NCI-H146 (cell line): ENCODE measurements at regions not wholly inside any gene's neighbourhood (a gene's known extent, or its start where the extent isn't known, plus 50 kb on each side); places are given as distances from the start of the nearest gene placed in this dataset.
"Not testable (repeated sequence)": the region's sequence is repeated elsewhere in the genome, so short reads cannot be mapped to it uniquely, and the experiment has no call there.

ENCODE experiments used
- DNase-seq: peaks from one replicate; lab custom pipeline; 2025; lab: John Stamatoyannopoulos, UW

DNA sequence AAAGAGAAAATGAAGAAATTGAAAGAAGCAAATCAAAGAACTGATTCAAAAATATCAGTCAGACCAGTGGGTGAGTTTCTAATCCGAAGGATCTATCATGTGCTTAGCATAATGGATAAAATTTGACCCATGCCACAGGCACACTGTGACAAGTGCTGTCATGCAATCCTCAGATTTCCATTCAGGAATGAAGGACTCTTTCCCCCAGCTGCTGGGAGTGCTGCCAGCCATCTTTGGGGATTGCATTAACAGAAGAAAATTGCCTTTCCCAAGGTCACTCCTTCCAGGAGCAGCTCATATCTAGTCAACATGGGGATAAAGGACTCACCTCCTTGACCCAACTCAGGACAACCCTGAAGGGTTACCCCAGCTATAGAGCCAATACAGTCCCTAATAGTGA, 316.7 kb upstream of the TBX18 start:
- no peak for DNase-seq

DNA sequence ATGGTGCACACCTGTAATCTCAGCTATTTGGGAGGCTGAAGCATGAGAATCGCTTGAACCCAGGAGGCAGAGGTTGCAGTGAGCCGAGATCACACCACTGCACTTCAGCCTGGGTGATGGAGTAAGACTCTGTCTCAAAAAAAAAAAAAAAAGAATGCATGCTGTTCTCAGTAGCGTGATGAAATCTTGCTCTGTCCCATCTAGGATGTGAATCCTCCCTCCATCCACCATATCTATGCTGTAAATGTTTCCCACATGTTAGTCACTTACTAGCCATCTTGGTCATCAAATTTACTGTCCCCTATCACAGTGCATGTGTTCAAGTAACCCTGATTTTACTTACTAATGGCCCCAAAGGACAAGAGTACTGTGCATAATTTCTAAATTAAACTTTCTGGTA, 315.4 kb upstream of the TBX18 start:
- DNase-seq: no peak

DNA sequence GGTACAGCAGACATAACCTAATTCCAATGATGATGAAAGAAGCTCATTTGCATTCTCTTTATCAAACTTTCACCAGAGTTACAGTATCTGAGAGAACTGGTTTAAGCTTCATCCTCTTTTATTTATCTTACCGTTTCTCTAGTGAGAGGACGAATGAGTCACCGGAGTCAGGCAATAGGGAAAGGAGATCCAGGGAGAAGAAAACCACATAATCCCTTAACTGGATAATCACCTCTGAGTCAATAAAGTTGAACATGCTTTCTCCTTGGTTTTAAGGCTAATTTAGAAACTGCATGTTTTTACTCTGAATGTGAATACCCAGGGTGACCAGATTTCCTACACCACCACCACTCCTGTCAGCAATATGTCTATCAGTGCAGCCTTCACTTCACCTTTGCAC, 313.7 kb upstream of the TBX18 start:
- DNase-seq: no peak

DNA sequence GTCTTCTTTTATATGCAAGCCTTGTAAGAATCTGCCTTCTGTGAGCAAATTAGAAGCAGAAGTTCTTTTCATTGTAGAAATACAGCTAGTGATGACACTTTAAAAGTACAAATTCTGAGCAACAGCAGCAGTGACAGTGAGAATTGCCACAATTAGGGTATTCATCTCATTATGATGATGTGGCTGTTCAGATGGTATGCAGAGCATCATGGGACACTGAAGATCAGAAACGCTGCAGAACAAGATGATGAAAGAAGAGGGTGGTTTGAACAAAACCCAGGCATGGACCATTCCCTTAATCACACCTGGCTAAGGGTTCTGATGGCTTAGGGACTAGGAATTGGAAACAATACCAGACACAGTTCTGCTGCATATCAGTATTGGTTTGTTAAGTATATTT, 312.7 kb upstream of the TBX18 start:
- no peak for DNase-seq

DNA sequence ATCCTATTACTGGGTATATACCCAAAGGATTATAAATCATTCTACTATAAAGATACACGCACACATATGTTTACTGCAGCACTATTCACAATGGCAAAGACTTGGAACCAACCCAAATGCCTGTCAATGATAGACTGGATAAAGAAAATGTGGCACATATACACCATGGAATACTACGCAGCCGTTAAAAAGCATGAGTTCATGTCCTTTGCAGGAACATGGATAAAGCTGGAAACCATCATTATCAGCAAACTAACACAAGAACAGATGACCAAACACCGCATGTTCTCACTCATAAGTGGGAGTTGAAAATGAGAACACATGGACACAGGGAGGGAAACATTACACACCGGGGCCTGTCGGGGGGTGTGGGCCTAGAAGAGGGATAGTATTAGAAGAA, 307.4 kb upstream of the TBX18 start:
- not testable (repeated sequence) for DNase-seq

DNA sequence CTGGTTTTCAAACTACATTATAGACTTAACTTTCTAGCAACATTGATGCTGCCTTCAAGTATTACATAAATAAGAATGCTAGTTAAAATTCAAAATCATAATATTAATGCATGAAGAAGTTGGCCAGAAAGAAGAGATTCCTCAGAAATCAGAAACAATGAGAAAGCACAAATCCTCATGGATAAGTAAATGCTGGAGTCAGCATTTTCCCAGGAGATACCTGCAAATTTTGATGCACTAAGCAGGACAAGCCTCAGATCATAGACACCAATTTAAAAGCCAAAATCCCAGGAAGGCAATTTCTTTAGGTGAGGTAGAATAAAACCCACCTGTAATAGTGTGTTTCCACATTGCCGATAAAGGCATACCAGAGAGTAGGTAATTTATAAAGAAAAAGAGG, 305.2 kb upstream of the TBX18 start:
- DNase-seq: no peak

DNA sequence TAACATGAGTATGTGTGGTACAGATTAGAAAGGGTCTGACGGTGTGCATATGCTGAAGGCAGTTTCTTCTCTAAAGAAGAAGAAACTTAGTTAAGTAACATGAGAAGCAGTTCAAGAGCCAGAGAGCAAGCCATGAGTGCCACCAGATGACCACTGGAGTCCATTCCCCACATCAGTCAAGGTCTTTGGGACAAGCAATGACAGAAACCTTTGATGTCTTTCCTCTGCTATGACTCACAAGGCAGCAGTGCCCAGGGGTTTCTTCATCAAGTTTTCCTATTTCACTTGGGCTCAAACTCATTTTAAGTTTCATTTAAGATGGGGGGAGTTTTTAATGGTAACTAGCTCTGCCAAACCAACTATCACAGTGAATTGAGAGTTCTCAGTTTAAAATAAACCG, 303.8 kb upstream of the TBX18 start:
- DNase-seq: no peak

DNA sequence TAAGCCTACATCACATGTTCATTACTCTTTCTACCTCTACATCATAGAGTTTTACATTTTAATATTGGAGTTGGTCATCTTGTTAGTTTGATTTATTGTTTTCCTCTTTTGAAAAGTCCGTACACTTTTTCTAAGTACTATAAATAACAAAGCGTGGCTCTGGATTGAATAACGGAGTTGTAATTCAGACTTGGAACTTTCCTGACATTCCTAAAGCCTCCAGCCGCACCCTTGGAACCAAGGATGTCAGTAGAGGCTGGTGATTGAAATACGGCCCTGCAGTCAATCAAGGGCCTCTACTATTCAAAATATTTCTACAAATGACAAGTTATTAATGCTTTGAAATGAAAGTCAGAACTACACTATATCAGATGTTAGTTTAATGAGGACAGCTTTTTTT, 301.9 kb upstream of the TBX18 start:
- DNase-seq: no peak

DNA sequence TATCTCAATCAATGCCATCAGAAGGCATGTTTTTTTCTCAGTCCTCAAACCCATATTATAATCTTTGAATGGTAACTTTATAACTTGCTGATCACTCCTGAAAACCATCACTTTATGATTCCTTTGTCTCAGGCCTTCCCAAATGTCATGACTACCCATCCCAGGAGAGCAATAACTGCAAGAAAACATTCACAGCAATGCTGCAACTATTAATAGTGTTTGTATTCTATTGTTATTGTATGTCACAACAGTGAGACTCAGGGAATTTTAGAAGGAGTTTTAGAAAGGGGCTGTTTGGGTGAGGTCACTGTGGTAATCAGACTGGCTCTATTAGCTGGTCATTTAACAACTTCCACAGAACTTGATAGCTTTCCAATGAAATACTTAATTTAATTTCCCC, 301.4 kb upstream of the TBX18 start:
- DNase-seq: no peak

DNA sequence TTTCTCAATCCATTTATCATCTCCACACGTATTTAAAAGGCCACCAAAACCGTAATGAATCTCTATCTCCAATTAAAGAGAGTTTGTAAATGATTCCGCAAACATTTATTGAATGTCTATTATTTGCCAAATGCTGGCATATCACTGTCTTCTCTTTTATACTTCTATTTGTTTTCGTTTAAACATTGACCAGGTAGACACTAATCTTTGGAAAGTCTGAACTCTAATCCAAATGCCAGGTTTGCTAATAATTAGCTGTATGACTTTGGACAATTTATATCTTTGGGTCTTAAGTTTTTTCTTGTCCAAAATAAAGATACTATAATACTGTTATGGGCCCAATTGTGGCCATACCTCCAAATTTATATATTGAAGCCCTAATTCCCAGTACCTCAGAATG, 299.2 kb upstream of the TBX18 start:
- DNase-seq: no peak

DNA sequence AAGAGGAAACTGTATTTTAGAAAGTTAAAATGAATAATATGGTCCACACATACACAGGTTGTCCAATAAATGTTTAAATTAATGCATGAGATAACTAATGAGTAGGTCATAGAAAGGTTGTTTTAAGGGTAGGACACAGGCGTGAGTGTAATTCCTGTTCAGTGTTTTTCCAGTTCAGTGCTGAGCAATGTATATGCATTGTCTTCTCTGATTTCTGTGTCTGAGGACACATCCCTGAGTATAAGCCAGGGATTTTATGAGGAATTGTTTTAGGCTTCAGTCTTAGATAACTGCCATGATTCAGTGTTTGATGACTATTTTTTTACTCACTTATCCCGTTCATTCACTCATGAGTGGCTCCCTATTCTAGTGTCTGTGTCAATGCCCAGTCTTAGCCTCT, 298.5 kb upstream of the TBX18 start:
- no peak for DNase-seq

DNA sequence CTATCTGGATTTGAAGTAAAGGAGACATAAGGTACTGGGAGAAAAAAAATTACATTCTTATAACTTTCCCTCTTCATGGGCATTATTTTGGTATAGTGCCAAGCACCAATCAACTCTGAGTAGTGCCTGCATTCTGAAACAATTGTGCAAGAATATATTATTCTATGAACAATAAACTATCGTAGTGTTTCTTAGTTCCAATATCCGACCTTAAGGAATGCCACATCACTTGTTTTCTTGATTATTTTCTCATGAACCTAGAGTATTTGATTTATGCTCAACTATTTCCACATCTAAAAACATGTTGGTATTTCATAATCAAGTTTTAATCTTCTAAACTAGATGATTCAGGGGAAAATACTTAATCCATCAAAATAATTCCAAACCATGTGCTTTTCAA, 294.4 kb upstream of the TBX18 start:
- DNase-seq: no peak

DNA sequence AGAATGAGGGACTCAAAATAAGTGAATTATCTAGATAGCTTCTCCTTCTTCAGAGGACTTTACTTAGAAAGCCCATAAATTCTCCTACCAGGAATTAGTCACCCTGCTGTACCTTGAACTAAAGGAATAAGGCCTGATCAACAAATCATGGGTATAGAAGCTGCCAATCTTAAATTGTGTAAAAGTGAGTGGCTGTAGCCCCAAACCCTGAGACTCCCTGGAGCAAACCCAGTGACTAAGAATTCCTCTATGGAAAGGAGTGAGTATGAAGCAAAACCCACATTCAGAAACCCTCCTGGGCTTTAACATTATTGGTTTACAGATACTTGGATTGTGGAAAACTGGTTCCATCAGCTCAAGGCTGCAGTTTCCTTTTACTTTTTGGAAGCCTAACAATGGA, 285.8 kb upstream of the TBX18 start:
- DNase-seq: no peak

DNA sequence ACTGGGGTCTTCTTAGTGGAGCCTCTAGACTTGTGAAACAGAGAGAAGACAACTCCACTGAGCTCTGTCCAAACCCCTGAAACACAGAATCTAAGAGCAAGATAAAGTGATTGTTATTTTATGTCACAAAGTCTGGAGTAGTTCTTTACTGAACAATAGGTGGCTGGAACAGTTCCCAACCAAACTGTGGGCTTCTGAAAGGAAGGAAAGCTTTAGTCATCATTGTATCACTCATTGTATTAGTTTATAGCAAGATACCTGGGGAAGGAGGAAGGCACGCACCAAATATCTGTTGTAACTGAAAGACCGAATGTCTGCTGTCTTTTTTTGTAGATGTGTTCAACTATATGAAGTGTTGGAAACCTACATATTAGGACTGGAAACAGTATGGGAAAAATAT, 284.9 kb upstream of the TBX18 start:
- no peak for DNase-seq

DNA sequence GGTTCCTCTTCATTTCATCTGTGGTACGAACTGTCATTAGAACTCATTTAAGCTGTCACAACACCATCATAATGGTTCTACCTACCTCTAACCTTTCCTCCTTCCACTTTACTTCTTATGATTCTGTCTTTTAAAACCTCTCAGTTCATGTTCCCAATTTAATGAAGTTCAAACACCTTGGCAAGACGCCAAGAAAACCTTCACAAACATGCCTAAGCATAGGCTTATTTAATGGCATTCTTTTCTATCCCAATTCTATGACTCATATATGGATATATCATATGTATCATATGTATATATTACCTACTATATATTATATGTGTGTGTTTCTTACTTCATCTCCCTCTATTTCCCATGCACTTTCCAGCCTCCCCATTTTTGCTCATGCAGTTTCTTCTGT, 283.4 kb upstream of the TBX18 start:
- DNase-seq: no peak

DNA sequence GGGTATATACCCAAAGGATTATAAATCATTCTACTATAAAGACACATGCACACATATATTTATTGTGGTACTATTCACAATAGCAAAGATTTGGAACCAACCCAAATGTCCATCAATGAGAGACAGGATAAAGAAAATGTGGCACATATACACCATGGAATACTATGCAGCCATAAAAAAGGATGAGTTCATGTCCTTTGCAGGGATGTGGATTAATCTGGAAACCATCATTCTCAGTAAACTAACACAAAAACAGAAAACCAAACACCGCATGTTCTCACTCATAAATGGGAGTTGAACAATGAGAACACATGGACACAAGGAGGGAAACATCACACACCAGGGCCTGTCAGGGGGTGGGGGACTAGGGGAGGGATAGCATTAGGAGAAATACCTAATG, 281.4 kb upstream of the TBX18 start:
- not testable (repeated sequence) for DNase-seq

DNA sequence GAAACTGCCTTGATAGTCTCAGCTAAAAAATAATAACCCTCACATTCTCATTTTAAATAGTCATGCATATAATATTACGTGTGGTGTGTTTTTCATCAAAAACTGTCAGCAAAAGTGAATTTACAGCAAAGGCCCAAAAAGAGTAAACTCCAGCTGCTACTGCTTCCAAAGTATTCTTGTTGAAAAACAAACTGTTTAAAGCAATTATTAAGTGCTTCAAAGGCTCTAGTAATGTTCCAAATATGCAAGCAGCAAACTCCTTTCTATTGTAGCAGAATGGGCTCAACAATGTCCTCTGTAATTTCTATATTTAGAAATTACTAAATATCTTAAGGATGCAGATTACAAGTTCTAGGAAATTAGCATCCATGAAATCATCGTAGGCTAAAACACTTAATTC, 280.0 kb upstream of the TBX18 start:
- DNase-seq: no peak

DNA sequence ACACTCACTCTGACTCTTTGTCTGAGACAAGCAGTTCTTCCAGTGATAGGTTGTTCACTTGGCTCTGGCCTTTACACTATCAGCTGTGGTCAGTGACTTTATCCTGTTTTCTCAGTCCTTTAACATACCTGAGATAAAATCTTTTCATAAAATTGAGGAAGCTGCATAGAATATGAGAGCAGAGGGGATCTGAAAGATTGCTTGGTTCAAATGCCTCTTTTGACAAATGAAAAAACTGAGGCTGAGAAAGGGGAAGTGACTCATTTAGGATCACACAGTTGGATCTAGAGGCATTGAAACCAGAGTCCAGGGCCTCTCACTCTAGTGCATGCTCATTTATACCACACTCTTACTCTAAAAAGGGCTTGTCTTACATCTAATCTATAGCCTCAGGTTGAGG, 277.0 kb upstream of the TBX18 start:
- no peak for DNase-seq

DNA sequence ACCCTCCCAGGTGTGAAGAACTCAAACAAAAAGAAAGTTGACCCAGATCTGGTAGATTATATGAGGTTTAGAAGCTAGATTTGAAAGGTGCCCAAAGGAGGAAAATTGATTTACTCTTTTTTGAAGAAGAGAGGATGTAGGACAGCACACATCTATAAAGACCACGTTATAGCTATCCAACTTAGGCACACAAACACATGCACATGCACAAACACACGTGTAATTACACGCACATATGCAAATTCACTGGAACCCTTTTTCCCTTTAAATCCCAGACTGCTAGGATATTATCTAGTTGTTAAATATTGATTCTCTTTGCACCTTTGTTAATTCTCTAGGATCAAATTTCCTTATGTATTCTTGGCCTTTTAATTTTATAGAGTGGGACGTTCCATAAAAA, 272.8 kb upstream of the TBX18 start:
- DNase-seq: no peak

DNA sequence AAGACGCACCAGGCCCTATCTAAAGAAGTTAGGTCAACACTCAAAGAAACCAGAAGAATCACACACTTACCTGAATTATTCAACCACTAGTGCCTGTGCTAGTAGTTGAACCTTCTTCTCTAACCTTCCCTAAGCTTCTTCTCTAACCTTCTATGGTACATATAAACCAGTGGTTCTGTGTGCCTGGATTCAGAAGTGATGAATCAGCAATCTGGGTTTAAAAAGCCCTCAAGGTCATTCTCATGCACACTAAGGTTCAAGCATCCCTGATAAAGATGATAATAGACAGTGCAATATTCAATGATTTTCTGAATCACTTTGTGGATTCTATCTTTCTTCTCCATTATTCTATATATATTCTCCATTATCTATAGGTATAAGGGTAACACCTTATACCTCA, 271.4 kb upstream of the TBX18 start:
- DNase-seq: no peak

DNA sequence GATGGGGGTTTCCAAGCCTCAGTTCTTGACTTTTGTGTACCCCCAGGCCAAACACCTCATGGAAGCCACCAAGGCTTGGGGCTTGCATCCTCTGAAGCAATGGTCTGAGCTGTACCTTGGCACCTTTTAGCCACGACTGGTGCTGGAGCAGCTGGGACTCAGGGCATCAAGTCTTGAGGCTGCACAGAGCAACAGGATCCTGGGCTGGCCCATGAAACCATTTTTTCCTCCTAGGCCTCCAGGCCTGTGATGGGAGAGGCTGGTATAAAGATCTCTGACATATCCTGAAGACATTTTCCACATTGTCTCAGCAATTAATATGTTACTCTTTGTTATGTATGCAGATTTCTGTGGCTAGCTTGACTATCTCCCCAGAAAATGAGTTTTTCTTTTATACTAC, 269.1 kb upstream of the TBX18 start:
- no peak for DNase-seq

DNA sequence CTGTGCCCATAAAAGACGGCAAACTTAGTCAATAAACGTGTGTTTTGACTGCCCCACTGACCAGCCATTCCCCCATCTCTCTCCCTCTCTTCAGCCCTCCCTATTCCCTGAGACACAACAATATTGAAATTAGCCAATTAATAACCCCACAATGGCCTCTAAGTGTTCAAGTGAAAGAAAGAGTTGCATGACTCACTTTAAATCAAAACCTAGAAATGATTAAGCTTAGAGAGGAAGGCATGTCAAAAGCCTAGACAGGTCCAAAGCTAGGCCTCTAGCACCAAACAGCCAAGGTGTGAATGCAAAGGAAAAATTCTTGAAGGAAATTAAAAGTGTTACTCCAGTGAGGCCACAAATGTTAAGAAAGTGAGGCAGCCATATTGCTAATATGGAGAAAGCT, 261.6 kb upstream of the TBX18 start:
- DNase-seq: no peak

DNA sequence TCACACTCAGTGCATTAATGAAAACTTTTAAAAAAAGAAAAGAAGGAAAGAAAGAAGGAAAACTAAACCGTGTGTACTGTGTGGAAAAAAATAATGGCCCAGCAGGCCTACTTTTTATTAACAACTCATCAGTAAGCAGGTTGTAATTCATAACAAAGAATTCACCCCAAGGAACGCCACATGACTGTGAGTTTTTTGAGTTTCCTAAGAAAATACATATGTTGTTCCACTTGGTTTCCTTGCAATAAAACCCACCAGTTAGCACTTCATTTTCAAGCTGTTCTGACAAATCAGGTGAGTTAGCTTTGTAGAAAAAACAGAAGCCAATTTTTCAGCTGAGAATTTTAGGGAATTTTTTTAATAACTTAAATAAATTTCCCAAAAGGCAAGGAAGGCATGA, 259.3 kb upstream of the TBX18 start:
- DNase-seq: no peak

DNA sequence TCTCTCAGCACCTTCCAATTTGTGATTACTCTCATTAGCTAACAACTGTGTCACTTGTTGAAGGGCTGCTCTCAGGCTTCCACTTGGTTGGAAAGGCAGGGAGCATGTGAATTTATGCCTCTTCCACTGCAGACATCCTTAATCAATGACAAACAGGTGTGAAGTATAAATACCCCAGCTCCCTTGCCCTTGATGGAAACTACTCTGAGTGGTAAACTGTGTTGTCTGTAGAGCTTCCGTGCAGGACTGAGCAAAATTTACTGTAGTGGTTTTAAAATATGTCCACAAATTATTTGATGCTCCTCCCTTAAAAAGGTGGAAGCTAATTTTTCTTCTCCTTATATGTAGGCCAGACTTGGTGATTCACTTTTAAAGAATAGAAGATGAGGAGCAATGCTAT, 253.0 kb upstream of the TBX18 start:
- no peak for DNase-seq

DNA sequence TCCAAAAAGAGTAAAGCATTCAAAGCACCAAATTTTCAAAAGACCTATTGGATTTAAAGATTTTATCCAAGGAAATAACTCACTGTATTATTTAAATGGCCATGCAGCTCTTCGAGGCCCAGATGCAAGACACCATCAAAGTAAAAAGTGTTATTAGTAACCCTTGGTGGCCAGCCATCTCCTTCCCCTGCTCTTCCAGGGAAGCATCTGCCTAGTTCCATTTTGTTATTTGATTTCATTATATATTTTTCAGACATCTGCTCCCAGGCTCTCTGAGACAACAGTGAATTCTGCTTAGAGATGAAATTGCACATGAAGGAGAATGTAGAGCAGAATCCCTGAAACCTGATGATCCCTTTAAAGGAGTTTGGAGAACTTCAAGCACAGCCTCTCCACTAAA, 252.3 kb upstream of the TBX18 start:
- DNase-seq: no peak
